HuH-7.5 (cell line): ENCODE measurements at regions not wholly inside any gene's neighbourhood (a gene's known extent, or its start where the extent isn't known, plus 50 kb on each side); places are given as distances from the start of the nearest gene placed in this dataset.

ENCODE experiments used
- DNase-seq: peaks from one replicate; pipeline ENCODE4 v3.0.0; 2011; ENCODE audit warnings: low spot score

DNA sequence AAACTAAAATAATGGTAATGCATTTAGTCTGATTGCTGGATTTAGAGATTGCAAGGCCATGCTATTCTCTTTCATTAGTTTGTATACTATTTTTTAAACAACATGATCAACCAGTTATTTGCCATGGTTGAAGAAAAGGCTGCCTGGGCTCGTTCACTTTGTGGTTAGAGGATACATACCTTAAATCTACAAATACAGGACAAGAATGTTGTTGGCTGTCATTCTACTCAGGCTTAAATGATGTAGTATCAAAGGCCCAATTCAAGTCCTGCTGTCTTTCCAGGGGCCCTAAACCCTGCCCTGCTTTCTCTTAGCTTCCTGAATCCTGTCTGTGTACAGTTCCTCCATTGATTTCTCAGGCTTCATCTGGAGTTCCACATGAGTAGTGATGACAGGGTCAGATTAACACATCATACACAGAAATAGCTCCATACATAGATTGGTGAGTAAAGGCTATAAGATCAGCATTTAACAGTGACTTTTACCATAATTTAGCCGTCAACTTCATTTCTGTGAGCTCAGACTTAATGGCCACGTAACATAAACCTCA is 114.9 kb upstream of the GPRIN3 start:
- DNase-seq, result no peak

DNA sequence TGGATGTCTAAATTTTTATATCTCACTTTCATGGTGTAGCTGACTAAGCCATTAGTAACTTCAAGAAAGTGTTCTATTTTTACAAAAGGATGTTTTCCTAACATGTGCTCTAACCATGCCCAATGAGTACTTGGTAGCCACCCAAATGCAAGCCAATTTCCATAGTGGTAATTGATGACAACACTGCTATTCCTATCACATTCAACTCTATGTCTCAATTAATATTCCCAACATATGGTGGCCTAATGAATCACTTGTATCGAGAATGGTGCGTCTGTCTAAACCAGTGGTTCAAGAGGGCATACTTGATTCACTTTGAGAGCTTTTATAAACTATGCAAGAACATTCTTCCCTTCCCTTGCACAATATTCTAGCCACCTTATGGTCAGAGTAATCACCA is 112.9 kb upstream of the GPRIN3 start:
- no peak for DNase-seq

DNA sequence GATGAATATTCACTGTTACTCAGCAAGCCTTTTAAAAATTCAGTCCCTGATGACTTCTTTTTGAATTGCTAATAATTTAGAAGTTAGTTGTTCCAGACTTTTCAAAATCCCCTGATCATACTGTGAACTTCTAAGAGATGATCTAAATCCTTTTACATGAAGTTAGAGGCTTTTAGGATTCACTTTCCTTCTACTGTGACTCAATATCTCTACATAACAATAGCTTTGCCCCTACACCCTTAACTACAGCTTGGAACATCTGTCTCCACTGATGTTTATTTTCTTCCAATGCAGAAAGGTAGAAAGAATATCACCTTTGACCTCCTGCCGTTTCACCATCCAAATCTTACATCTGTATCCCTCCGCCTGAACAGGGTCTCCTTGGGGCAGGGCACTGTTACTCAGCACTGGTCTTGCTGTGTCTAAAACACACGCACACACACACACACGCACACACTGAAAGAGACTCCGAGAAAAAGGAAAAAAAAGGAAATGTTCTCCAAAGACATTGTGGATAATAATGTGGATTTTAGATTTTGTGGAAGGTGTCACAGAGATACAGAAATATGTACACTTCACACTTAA is 111.6 kb upstream of the GPRIN3 start:
- DNase-seq, result no peak

DNA sequence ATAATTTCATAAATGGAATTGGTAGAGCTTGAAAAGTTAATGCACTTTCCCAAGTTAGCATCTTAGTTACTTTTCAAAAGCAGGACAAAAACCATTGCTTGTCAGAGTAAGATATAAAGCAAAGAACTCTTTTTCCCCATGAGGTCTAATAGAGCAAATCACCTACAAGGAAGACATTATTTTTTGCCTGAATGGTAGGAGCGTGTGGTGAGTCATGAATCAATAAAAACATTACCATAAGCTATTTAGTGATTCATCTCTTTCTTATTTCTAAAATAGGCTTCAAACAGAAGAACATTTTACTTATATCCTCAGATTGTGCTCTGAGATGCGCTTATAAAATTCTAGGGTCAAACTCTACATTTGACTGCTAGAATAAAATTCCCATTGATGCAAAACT is 109.4 kb upstream of the GPRIN3 start:
- DNase-seq, result no peak

DNA sequence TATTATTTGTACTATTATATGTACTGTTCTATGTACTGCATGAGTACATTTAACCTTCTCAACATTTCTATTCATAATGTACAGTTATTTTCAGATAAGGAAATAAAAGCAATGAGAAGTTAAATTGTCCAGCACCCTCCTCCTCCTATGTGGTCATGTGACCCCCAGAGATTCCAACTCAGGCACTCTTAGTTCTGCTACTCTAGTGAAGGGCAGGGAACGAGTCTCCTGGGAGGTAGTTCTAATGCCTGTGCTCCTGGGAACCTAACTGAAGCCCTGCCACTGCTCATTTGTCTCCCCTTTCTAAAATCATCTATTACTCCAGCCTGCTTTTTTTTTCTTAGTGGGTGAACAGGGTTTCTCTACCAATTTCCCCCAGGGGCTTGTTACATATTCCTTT is 105.9 kb upstream of the GPRIN3 start:
- no peak for DNase-seq

DNA sequence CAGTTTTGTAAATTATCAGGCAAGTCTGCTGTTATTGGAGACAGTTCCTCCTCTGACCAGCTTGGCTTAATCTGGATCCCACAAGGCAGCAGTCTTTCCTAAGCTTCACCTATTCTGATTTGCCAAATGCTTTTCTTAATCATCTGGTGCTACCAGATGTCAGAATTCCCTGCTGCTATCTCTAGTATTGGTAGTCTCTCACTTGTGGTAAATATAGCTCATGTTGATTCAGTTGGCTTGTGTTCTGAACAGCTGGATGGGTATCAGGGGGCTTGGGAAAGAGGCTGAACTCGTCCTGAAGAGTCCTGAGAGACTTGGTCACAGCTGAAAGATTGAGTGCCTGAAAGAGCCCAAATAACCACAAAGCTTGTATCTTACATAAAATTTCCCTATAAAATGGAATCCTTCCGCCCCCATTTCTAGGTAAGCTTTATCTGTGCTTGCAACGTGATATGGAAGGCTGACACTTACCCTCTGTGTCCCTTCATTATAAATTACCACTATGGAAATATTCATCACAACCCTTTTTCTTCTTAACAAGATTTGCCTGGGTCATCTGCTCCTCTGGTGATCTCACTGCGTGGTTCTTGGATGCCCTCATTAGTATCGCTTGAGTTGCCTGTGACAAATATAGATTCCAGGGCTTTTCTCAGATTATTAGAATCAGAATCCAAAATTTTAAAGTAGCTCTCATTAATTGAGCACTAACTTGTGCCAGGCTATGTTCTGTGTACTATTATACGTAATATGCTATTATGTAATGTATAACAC is 104.1 kb upstream of the GPRIN3 start:
- no peak for DNase-seq

DNA sequence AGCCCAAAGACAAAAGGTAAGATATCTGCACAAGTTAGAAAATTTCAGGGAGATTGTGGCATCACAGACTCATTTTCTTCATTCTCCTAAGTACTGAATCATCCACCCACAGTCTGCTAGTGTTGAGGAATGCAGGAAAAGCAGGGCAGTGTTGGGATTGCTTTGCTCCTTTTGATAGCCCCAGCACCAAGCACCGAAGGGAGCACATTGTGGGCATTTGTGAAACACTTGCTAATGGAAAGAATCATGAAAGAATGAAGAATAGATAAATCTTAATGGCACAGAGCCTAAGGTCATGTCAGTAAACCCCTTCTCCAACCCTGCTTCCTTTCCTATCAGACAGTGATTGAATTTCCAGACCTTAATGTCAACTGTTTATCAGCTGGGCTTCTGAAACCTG is 103.1 kb upstream of the GPRIN3 start:
- DNase-seq, result no peak

DNA sequence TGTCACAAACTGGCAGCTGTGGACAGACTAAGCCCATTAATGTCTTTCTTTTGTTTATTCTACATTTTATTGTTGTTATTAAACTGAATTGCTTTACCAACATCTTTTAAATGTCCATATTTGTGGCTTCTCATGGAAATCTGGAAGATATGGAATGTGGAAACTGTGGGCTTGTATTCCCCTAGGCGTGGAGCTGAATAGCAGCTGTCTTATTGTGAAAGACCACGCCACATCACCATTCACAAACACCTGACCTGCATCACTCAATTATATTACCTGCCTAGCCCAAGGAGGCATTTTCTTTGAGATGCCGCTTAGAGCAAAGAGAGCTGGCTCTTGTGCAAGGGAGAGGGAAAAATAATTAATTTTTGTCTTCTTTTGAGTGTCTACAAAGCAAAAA is 96.9 kb upstream of the GPRIN3 start:
- no peak for DNase-seq

DNA sequence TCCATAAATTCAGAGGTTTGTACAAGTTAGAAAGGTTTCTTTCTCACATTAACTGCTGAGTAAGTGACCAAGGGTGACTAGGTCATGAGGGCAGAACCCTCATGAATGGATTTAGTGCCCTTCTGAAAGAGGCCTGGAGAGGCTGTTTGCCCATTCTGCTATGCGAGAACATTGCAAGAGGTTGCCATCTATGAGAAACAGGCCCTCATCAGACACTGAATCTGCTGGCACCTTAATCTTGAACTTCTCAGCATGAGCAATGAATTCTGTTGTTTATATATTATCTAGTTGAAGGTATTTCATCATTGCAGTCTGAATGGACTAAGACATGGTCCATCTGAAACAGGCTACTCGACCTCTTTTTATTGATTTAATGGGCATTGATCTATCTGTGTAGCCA is 96.2 kb upstream of the GPRIN3 start:
- no peak for DNase-seq

DNA sequence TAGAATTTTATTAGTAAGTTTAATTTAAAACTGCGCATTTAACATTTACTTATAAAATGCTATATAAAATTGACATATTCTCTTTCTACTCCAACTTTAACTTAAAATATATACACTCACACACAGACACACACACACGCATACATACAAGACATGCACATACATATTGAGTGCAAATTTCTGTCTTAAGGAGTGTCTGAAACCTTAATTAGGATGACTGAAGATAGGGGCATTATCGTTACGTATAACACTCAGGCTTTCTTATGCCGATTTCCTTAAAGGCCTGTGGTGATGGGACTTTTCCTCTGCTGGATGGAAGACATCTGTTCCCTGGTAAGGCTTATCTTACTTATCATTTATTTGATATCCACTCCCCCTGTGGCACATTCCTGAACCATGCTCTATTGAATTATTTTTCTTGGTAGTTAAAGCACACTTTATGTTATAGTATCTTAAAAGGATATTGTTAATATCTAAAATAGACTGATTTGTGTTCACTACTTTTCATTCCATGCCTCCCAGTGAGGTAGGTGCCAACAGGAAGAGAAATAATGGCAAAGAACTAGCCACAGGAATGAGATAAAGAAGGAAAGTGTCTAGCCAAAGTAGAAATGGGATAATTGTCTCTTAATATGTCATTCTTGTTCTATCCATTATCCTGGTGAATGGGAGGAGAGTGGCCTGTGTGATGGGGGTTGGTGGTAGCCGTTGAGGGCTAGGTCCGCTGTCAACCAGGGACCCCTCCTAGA is 92.9 kb upstream of the GPRIN3 start:
- DNase-seq, result no peak

DNA sequence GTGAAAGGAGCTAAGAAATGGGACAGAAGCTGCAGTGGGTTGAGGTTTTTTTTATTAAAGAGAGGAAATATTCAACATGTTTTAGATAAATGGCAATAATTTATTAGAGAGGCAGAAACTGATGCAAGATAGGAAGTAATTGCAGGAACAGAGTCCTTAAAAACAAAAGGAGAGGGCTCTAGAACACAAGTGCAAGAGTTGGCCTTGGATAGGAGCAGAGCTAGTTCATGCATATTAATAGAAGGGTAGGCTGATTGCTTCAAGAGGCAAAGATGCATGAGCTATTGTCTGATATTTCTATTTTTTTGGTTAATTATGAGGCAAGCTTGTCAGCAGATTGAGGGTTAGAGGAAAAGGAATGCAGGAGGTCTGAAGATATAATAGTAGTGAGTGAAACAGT is 91.0 kb upstream of the GPRIN3 start:
- DNase-seq, result no peak

DNA sequence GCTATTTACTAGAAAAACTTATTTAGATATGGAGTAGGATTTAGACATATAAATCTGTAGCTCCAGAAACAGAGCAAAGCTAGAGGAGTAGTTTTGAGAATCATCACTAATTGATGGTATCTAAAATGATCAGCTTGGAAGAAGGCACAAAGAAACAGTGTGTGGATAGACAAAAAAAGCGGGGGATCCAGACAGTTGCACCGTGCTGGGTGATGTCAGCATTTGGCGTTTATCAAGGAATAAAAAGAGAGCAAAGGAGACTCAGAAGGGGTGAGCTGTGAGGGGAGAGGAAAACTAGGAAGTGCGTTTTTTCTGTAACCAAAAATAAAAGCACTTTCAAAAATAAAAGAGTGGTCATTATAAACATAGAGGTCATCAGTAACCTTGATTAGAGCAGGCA is 90.5 kb upstream of the GPRIN3 start:
- no peak for DNase-seq

DNA sequence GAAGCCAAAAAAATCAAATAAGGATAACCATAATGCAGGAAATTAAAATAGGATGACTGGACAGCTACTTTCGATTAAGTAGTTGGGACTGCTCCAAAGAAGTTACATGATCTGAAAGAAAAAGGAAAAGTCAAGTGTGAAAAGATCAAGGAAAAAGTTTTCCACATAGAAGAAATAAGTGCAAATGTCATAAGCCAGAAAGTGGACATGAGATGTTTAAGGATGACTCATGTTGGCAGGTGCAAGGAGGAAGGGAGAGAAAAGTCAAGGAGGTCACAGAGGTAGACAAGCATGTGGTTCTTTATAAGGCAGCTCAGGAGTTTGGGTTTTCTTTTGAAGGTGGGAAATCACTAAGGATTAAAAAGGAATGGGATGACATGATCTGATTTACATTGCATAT is 89.8 kb upstream of the GPRIN3 start:
- no peak for DNase-seq

DNA sequence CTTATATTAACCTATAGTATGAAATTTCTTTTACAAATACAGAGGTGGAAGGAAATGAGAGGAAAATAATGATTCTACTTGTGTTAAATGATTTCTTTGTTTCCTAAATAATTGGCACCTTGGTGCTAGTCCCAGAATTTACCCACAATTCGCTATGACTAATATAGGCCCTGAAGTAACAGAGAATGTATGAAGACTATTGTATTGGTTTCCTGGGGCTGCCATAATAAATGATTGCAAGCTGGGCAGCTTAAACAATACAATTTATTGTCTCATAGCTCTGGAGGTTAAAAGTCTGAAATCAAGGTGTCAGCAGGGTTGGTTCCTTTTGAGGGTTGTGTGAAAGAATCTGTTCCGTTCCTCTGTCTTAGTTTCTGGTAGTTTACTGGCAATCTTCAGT is 74.8 kb upstream of the GPRIN3 start:
- no peak for DNase-seq

DNA sequence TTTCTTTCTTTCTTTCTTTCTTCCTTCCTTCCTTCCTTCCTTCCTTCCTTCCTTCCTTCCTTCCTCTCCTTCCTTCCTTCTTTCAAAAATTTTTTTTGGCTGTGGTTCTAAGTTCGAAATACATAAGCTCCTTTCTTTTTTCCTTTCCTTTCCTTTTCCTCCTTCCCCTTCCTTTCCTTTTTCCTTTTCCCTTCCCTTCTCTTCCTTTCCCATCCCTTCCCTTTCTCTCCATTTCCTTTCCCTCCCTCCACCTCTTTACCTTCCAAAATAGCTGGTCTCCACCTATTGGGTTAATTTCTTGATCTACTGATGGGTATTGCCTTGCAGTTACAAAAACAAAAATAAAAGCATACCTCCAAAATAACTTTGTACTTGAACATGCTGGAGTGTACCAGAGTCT is 73.4 kb upstream of the GPRIN3 start:
- no peak for DNase-seq

DNA sequence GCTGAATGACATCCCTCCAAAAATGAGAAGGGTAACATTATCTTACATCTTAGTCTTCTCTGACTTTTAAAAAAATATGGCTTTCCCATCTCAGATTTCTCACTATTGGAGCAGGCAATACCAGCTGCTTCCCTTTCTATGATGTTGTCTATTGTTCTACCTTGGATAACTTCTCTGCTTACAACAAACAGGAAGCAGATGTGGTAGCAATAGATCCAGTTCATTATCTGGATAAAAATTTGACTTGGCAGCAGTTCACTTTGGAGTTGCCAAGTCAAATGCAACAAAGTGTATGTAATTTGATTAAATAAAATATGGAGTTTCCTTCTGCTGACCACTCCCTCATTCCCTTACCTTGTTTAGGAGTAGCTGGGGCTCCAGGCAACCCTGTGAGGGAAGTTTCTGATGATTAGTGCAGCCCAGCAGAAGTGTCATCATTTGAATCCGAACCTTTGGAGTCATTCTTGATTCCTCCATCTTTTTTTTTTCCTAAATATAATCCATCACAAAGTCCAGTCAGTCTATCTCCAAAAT is 72.0 kb upstream of the GPRIN3 start:
- DNase-seq, result no peak

DNA sequence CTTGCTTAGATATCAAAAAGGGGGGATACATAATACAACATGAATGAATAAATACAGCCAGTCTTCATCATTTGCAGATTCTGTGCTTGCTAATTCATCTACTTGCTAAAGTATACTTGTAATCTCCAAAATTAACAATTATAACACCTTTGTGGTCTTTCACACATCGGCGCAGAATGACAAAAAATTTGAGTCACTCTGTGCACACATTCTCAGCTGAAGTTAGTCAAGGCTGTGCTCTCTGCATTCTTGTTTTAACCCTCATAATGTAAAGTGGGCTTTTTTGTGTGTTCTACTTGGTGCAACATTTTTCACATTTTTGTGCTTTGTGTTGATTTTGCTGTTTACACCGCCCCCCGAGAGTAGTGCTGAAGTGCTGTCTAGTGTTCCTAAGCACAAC is 65.8 kb upstream of the GPRIN3 start:
- no peak for DNase-seq

DNA sequence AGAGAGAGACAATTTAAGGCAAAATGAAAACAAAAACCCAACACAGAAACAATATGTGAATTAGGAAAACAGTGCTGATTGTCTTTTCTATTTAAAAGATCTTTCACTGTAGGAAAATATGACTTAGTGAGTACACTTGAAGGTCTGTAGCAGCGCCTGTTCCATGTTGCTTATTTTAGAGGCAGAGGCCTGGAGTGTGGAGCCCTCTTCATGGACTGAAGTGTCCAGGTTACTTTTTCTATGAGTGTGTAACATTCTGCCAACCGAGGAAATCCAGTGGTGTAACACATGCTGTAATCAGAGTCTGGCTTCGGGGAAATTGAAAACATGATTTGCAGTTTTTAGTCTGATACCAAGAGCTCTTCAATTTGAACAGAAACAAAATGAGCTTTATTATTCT is 64.0 kb upstream of the GPRIN3 start:
- no peak for DNase-seq

DNA sequence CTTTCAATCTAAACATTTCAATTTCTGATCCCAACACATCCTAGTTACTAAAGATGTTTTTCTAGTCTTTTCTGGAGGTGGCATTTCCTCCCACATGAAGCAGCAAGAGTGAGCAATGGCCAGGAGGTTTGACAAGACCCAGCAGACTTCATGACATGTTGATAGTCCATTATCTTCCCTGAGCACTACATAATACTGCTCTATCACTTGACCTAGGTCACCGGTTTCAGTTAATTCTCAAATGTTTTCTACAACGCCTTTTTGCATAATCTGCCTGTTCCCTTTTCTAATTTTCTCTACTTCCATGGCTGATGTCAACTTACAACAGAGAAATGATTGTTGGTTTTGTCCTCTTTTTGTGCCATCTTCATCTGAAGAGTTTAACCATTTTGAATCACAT is 62.0 kb upstream of the GPRIN3 start:
- no peak for DNase-seq

DNA sequence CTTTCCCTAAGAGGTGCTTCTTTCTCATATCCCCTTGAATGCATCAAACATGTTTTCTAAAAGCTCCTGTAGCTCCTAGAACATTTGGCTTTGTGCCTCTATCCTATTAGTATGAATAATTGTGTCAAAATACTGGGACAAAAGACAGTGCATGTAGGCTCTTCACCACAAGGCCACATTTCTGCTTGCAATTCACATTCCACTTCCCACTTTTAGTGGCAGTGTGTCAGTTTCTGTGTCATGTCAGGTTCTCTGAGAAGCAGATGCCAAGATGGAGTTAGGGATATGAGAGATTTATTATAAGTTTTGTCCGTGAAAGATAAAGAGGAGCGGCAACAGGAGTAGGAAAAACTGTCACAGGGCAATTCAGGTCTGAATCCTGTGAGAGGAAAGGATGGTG is 61.3 kb upstream of the GPRIN3 start:
- no peak for DNase-seq

DNA sequence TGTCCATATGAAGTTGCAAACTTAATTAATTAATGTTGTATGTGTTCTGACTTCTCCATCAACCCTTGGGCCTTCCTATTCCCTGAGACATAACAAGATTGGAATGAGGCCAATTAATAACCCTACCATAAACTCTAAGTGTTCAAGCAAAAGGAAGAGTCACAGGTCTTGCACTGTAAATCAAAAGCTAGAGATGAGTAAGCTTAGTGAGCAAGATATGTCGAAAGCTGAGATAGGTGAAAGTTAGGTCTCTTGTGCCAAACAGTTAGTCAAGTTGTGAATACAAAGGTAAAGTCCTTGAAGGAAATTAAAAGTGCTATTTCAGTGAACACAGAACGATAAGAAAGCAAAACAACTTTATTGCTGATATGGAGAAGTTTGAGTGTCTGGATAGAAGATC is 58.2 kb upstream of the GPRIN3 start:
- no peak for DNase-seq

DNA sequence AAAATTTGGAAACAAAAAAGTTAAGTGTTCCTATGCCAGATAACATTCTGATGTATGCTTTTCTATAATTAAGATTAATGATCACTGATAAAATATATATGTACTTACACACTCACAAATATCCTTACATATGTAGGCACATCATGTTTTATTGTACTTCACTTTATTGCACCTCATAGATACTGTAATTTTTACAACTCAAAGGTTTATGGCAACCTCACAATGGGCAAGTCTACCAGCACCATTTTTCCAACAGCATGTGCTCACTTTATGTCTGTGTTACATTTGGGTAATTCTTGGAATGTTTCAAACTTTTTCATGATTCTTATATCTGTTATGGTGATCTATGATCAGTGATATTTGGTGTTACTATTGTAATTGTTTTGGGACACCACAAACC is 57.8 kb upstream of the GPRIN3 start:
- DNase-seq, result no peak

DNA sequence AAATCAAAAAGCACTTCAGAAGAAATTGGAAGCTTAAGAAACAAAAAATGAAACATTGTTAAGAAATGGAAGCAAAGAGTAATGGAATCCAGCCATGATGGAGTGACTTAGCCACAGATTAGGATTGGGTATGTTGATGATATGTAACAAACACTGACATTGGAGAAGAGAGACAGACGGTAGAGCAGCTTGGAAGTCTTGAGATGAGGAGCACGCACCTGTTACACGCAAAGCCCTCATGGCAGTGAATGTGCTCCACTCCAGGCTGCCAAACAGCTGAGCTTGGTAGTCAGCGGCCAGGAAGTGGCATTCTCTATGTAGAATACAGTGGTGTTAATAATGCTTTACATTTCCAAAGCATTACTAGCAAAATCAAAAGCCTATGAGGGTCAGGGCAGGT is 56.9 kb upstream of the GPRIN3 start:
- no peak for DNase-seq
